ENCODE measurements at regions not wholly inside any gene's neighbourhood (a gene's known extent, or its start where the extent isn't known, plus 50 kb on each side); places are given as distances from the start of the nearest gene placed in this dataset.
"Not testable (repeated sequence)": the region's sequence is repeated elsewhere in the genome, so short reads cannot be mapped to it uniquely, and the experiment has no call there.

GRCh38 chr13:70253834-70254233 is 145.6 kb upstream of the KLHL1 start:
- no peak for DNase-seq (ENCODE audit: low spot score)

GRCh38 chr13:70253411-70253810 is 145.2 kb upstream of the KLHL1 start:
- no peak for DNase-seq (ENCODE audit: low spot score)

- no peak for DNase-seq (ENCODE audit: low spot score)
Measured at GRCh38 chr13:70249332-70250064, 141.2 kb upstream of the KLHL1 start.

- DNase-seq (ENCODE audit: low spot score), result no peak
Measured at GRCh38 chr13:70237131-70237530, 128.9 kb upstream of the KLHL1 start.

GRCh38 chr13:70235565-70235964 is 127.3 kb upstream of the KLHL1 start:
- no peak for DNase-seq (ENCODE audit: low spot score)

- no peak for DNase-seq (ENCODE audit: low spot score)
Measured at GRCh38 chr13:70223911-70224310, 115.7 kb upstream of the KLHL1 start.

GRCh38 chr13:70222926-70223325 is 114.7 kb upstream of the KLHL1 start:
- no peak for DNase-seq (ENCODE audit: low spot score)

- no peak for DNase-seq (ENCODE audit: low spot score)
Measured at GRCh38 chr13:70218618-70219017, 110.4 kb upstream of the KLHL1 start.

GRCh38 chr13:70208968-70209367 is 100.7 kb upstream of the KLHL1 start:
- not testable (repeated sequence) for DNase-seq (ENCODE audit: low spot score)

GRCh38 chr13:70206671-70207070 is 98.4 kb upstream of the KLHL1 start:
- no peak for DNase-seq (ENCODE audit: low spot score)

- DNase-seq (ENCODE audit: low spot score), result no peak
Measured at GRCh38 chr13:70203661-70204229, 95.5 kb upstream of the KLHL1 start.

GRCh38 chr13:70191034-70191433 is 82.8 kb upstream of the KLHL1 start:
- DNase-seq (ENCODE audit: low spot score), result no peak

- no peak for DNase-seq (ENCODE audit: low spot score)
Measured at GRCh38 chr13:70189981-70190380, 81.7 kb upstream of the KLHL1 start.

- no peak for DNase-seq (ENCODE audit: low spot score)
Measured at GRCh38 chr13:70188567-70188966, 80.3 kb upstream of the KLHL1 start.

GRCh38 chr13:70183041-70183440 is 74.8 kb upstream of the KLHL1 start:
- no peak for DNase-seq (ENCODE audit: low spot score)
